OCI-LY7 (cell line): ENCODE measurements at regions not wholly inside any gene's neighbourhood (a gene's known extent, or its start where the extent isn't known, plus 50 kb on each side); places are given as distances from the start of the nearest gene placed in this dataset.

ENCODE experiments used
- CTCF ChIP-seq: fragments of 200-600 bp; sonication (generic); conservative IDR thresholded peaks from 2 replicates; pipeline ENCODE4 v1.5.1; 2014; ENCODE audit warnings: mild to moderate bottlenecking, antibody characterized with exemption, low read length, moderate library complexity, mixed read lengths
- EZH2phosphoT487 ChIP-seq: fragments of 200-600 bp; sonication (generic); IDR thresholded peaks from 2 replicates; pipeline ENCODE4 v1.6.1; 2018; ENCODE audit warnings: low read depth, borderline replicate concordance, mild to moderate bottlenecking, mixed run types, antibody characterized with exemption, low read length, moderate library complexity, mixed read lengths

- TF ChIP-seq CTCF: no peak
- no peak for TF ChIP-seq EZH2phosphoT487
These were observed 255.2 kb upstream of the IRX1 start for GRCh38 chr5:3340471-3340870.
